ENCODE measurements at regions not wholly inside any gene's neighbourhood (a gene's known extent, or its start where the extent isn't known, plus 50 kb on each side); places are given as distances from the start of the nearest gene placed in this dataset.

- TF ChIP-seq, protein P1, sequence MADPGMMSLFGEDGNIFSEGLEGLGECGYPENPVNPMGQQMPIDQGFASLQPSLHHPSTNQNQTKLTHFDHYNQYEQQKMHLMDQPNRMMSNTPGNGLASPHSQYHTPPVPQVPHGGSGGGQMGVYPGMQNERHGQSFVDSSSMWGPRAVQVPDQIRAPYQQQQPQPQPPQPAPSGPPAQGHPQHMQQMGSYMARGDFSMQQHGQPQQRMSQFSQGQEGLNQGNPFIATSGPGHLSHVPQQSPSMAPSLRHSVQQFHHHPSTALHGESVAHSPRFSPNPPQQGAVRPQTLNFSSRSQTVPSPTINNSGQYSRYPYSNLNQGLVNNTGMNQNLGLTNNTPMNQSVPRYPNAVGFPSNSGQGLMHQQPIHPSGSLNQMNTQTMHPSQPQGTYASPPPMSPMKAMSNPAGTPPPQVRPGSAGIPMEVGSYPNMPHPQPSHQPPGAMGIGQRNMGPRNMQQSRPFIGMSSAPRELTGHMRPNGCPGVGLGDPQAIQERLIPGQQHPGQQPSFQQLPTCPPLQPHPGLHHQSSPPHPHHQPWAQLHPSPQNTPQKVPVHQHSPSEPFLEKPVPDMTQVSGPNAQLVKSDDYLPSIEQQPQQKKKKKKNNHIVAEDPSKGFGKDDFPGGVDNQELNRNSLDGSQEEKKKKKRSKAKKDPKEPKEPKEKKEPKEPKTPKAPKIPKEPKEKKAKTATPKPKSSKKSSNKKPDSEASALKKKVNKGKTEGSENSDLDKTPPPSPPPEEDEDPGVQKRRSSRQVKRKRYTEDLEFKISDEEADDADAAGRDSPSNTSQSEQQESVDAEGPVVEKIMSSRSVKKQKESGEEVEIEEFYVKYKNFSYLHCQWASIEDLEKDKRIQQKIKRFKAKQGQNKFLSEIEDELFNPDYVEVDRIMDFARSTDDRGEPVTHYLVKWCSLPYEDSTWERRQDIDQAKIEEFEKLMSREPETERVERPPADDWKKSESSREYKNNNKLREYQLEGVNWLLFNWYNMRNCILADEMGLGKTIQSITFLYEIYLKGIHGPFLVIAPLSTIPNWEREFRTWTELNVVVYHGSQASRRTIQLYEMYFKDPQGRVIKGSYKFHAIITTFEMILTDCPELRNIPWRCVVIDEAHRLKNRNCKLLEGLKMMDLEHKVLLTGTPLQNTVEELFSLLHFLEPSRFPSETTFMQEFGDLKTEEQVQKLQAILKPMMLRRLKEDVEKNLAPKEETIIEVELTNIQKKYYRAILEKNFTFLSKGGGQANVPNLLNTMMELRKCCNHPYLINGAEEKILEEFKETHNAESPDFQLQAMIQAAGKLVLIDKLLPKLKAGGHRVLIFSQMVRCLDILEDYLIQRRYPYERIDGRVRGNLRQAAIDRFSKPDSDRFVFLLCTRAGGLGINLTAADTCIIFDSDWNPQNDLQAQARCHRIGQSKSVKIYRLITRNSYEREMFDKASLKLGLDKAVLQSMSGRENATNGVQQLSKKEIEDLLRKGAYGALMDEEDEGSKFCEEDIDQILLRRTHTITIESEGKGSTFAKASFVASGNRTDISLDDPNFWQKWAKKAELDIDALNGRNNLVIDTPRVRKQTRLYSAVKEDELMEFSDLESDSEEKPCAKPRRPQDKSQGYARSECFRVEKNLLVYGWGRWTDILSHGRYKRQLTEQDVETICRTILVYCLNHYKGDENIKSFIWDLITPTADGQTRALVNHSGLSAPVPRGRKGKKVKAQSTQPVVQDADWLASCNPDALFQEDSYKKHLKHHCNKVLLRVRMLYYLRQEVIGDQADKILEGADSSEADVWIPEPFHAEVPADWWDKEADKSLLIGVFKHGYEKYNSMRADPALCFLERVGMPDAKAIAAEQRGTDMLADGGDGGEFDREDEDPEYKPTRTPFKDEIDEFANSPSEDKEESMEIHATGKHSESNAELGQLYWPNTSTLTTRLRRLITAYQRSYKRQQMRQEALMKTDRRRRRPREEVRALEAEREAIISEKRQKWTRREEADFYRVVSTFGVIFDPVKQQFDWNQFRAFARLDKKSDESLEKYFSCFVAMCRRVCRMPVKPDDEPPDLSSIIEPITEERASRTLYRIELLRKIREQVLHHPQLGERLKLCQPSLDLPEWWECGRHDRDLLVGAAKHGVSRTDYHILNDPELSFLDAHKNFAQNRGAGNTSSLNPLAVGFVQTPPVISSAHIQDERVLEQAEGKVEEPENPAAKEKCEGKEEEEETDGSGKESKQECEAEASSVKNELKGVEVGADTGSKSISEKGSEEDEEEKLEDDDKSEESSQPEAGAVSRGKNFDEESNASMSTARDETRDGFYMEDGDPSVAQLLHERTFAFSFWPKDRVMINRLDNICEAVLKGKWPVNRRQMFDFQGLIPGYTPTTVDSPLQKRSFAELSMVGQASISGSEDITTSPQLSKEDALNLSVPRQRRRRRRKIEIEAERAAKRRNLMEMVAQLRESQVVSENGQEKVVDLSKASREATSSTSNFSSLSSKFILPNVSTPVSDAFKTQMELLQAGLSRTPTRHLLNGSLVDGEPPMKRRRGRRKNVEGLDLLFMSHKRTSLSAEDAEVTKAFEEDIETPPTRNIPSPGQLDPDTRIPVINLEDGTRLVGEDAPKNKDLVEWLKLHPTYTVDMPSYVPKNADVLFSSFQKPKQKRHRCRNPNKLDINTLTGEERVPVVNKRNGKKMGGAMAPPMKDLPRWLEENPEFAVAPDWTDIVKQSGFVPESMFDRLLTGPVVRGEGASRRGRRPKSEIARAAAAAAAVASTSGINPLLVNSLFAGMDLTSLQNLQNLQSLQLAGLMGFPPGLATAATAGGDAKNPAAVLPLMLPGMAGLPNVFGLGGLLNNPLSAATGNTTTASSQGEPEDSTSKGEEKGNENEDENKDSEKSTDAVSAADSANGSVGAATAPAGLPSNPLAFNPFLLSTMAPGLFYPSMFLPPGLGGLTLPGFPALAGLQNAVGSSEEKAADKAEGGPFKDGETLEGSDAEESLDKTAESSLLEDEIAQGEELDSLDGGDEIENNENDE (IDR thresholded peaks at IDR 0.05; ENCODE audit: insufficient replicate concordance, low read length) = no peak
- H3K4me3 ChIP-seq (ENCODE audit: extremely low read depth in 1 of 4, insufficient read depth in 2 of 4, low read depth in 3 of 4, low read length in 4 of 4) = no peak overlapping the region
- no peak overlapping the region for H2BK15ac ChIP-seq (ENCODE audit: low read length)
- no peaks in the 10 kb centered on the region for H3K36me3 ChIP-seq (ENCODE audit: control insufficient read depth in 2 of 4, insufficient read depth in 4 of 4, low read length in 3 of 4)
- H3K79me1 ChIP-seq (ENCODE audit: low read depth, low read length) = no peaks in the 10 kb centered on the region
- DNase-seq (ENCODE audit: low read depth in 1 of 2, low spot score in 2 of 2) = no peak
- H4K5ac ChIP-seq (ENCODE audit: insufficient read length, low read depth, low read length) = no peak overlapping the region
- CTCF ChIA-PET (ENCODE audit: partially characterized antibody) = no interaction called here
- no peaks in the 10 kb centered on the region for H3K27me3 ChIP-seq (replicated peaks in 1 of 4; ENCODE audit: control insufficient read depth in 3 of 4, extremely low read depth in 1 of 4, insufficient read depth in 3 of 4, low read length in 3 of 4)
- no peak for FAIRE-seq
- H3K9me3 ChIP-seq (ENCODE audit: insufficient read depth in 2 of 2, low read depth in 1 of 2, low read length in 1 of 2) = no peaks in the 10 kb centered on the region
- H2BK5ac ChIP-seq (ENCODE audit: low read depth, low read length) = no peak overlapping the region
- H4K8ac ChIP-seq (ENCODE audit: extremely low read depth, insufficient read depth, low read length) = no peak overlapping the region
- H3K18ac ChIP-seq (ENCODE audit: extremely low read depth, low read length) = no peak overlapping the region
- no peak overlapping the region for H3K4ac ChIP-seq (replicated peaks; ENCODE audit: insufficient read length, low read depth, low read length)
- no peak overlapping the region for H2BK20ac ChIP-seq (ENCODE audit: low read length)
- no peak overlapping the region for H2AK5ac ChIP-seq (ENCODE audit: low read depth, low read length)
- H2BK120ac ChIP-seq (replicated peaks; ENCODE audit: low read depth, low read length) = no peak overlapping the region
- H3K56ac ChIP-seq (replicated peaks; ENCODE audit: insufficient read length, low read depth, low read length) = no peak overlapping the region
- no peak overlapping the region for H4K91ac ChIP-seq (replicated peaks; ENCODE audit: insufficient read length, low read length)
- no peak overlapping the region for H3K14ac ChIP-seq (ENCODE audit: insufficient read length)
- no peak overlapping the region for H2AFZ ChIP-seq (ENCODE audit: low read length)
- no peak overlapping the region for H3K23ac ChIP-seq (ENCODE audit: insufficient read length)
- H3K4me1 ChIP-seq (replicated peaks in 1 of 4; ENCODE audit: control insufficient read depth in 3 of 4, insufficient read depth in 4 of 4, low read length in 3 of 4) = no peaks in the 10 kb centered on the region
- no peak overlapping the region for H3K4me2 ChIP-seq (ENCODE audit: insufficient read depth in 1 of 2, low read depth in 2 of 2, low read length in 2 of 2)
- H3K79me2 ChIP-seq (ENCODE audit: control insufficient read depth in 1 of 2, insufficient read depth in 2 of 2, low read length in 2 of 2) = no peaks in the 10 kb centered on the region
- no peak overlapping the region for H3K27ac ChIP-seq (ENCODE audit: low read depth, low read length)
- H2BK12ac ChIP-seq (ENCODE audit: low read depth, low read length) = no peak overlapping the region
- H3K23me2 ChIP-seq (ENCODE audit: low read depth, low read length) = no peaks in the 10 kb centered on the region
- H4K20me1 ChIP-seq (replicated peaks in 1 of 2; ENCODE audit: control insufficient read depth in 1 of 2, insufficient read depth in 2 of 2, low read length in 2 of 2) = no peaks in the 10 kb centered on the region
- POLR2A ChIA-PET (ENCODE audit: partially characterized antibody) = no interaction called here
- WGBS, 2 experiments (ENCODE audit: extremely low coverage in 1 of 2, insufficient coverage in 1 of 2, insufficient read length in 1 of 2, insufficient replicate concordance in 2 of 2, low coverage in 1 of 2, low lambda C conversion rate in 2 of 2, missing lambda C conversion rate in 1 of 2) = 96% methylated on average over 5 of the region's 5 CpGs; no CpG with 5 or more reads in 1 of the 2 experiments
- H3K9ac ChIP-seq (replicated peaks in 1 of 4; ENCODE audit: extremely low read depth in 1 of 4, low read depth in 3 of 4, low read length in 3 of 4) = no peak overlapping the region
Measured at GRCh38 chr18:30696201-30696600, 346.3 kb downstream of the DSC3 start.
